ENCODE measurements at regions not wholly inside any gene's neighbourhood (a gene's known extent, or its start where the extent isn't known, plus 50 kb on each side); places are given as distances from the start of the nearest gene placed in this dataset.

DNA sequence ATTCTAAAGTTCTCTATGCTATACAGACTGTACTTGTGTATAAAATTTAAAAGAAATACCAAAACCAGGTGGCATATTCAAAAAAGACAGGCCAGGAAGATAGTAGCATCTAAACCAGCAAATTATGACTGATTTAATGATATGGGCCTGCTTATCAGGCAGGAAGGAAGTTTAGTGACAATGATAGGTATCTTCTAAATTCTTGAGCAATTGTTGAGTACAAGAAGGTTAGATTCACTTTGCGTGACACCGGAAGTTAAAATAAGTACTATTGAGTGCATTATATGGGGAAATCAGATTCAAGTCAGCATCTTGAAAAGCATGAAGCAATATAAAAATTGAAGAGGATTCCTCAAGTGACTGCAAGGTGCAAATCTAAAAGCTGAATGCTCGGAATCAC, 186.8 kb upstream of the RGS18 start:
- no peak for DNase-seq (ENCODE audit: low read depth in 2 of 2)

DNA sequence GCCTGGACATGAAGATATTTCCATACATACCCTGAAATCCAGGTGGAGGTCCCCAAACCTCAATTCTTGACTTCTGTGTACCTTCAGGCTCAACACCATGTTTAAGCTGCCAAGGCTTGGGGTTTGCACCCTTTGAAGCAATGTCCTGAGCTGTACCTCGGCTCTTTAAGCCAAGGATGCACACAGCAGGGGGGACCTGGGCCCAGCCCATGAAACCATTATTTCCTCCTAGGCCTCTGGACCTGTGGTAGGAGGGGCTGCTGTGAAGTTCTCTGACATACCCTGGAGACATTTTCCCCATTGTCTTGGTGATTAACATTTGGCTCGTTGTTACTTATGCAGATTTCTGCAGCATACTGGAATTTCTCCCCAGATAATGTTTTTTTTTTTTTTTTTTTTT, 184.3 kb upstream of the RGS18 start:
- no peak for DNase-seq (ENCODE audit: low read depth in 2 of 2)

DNA sequence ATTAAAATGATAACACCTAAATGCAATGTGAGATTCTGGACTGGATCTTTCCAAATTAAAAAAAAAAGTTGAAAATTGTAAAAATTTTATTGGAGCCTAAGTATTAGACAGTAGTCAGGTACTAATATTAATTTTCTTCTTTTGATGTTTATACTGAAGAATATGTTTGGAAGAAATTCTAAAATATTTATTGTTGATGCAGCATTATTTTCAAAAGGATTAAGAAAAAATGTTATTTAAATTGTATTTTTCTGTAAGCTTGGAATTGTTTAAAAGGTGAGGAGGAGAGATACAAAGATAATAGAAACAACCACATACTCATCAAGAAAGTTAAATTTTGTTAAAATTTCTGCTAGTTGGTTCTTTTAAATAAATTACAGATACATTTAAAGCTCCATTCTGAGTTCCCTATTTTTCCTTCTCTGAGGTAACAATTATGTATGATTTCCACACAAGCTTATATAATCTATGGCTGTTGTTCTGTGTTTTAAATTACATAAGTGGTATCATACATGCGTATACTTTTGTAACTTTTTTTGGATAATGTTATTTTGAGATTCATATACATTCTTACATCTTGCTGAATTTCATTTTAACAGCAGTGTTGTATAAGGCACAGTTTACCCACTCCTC, 180.3 kb upstream of the RGS18 start:
- DNase-seq (ENCODE audit: low read depth in 2 of 2): no peak

DNA sequence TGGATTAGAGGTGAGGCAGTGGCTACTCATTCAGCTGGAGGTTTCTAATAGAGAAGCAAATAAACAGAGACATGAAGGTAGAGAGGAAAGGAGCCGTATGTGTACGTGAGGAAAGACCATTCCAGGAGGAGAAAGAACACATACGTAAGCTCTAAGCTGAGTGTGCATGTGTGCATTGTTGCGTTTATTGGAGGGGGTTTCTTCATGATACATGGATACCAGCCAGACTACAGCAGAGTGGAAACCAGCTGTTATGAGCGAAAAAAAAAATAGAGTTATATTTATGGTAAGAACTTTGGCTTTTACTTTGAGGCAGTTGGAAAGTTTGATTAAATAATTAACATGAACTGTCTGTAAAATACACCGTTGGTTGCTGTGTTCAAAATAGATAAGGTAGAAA, 173.4 kb upstream of the RGS18 start:
- no peak for DNase-seq (ENCODE audit: low read depth in 2 of 2)

DNA sequence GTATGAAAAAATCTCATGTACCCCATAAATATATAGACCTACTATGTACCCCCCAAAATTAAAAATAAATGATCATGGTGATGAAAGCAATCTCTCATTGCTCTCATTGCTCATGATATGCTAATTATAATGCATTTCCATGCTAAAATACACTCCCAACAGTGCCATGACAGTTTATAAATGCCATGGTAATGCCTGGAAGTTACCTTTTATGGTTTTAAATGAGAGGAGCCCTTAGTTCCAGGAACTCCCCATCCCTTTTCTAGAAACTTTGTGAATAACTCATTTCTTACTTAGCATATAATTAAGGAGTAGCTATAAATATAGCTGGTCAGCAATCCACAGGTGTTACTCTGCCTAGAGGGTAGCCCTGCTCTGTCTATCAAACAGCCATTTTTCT, 166.1 kb upstream of the RGS18 start:
- no peak for DNase-seq (ENCODE audit: low read depth in 2 of 2)

DNA sequence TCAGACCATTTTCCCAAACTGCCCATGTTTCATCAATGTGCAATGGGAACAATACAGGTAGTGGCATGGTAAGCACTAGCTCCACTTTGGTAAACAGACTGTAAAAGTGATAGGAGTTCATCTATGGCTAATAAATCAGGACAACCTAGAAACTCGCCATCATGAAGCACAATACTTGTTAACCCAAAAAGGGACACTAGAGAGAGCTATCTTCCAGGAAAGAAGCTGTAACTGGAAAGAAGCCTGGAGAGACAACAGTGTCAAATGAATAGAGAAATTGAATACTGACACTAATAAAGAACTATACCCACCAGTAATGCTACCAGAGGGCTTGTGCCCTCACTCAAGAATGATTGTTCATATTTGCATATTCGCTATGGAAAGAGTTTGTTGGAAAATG, 164.7 kb upstream of the RGS18 start:
- DNase-seq (ENCODE audit: low read depth in 2 of 2): peak; percentile 29 to 30

DNA sequence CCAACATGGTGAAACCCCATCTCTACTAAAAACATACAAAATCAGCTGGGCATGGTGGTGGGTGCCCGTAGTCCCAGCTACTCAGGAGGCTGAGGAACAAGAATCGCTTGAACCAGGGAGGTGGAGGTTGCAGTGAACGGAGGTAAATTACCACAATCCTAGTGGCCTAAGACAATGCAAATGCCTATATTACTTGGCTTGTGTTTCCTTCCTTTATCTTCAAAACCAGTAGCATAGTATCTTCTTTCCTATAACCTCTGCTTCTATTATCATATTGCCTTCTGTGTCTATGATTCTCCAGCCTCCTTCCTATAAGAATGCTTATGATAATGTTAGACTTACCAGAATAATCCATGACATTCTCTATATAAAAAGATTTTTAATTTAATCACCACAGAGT, 156.2 kb upstream of the RGS18 start:
- no peak for DNase-seq (ENCODE audit: low read depth in 2 of 2)

DNA sequence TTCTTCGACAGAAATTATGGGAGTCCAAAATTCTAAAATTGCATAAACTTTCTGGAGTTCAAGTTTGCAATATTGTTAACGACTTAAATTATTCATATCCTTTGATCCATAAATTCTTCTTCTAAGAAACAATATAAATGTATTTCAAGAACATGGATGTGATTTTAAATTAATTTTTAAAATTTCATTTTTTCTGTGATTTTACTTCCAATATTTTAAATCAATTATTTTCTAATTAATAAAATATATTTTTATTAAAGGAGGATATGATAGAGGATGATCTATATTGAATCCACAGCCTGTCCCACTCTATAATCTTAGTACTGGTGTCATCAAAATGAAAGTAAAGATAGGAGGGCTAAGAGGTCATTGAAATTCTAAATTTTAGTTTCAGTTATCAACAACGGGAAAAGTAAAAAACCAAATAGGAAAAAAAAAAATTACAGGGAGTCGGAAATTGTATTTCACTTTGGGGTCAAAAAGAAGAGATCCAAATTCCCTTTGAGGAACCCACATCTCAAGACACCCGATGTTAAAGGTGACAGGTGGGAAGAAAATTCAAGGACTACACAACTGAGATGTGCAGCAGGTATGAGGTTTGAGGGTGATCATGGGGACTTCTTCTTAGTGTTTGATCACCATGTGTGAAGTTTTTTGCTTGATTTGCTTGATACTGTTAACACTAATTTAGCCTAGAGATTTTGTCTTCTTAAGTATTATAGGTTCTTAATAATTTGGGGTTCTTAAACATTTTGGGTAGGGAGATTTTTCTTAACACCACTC, 154.8 kb upstream of the RGS18 start:
- DNase-seq (ENCODE audit: low read depth in 2 of 2): no peak

DNA sequence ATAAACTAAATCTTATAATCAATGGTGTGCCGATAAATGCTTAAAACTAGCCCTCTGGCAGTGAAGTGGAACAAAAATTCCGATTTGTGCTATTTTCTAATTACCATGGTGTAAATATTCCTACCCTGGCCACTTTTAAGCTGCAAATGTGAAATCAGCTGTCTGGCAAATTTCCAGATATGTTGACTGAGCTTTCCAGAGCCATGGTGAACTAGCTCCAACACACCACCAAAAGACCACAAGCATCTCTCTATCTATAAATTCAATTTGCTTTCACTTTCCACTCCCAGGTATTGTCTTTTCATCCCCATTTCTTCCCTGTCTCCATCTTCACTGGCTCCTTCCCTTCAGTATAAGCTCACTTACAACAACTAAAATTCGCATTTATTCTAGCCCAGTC, 152.3 kb upstream of the RGS18 start:
- no peak for DNase-seq (ENCODE audit: low read depth in 2 of 2)

DNA sequence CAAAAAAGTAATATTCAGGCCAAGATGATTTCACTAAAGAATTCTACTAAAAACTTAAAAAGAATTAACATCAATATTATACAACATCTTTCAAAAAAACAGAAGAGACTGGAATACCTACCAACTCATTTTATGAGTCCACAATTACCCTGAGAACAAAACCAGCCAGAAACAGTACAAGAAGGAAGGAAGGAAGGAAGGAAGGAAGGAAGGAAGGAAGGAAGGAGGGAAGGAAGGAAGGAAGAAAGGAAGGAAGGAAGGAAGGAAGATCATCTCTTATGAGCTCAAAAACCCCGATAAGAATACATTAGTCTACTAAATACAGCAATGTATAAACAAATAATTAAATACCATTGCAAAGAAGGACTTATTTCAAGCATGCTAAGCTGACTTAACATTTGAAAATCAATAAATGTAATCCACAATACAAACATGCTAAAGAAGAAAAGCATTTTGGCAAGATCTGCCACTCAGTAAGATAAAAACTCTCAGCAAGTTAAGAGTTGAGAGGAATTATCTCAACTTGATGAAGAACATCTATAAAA, 149.9 kb upstream of the RGS18 start:
- DNase-seq (ENCODE audit: low read depth in 2 of 2): no peak

DNA sequence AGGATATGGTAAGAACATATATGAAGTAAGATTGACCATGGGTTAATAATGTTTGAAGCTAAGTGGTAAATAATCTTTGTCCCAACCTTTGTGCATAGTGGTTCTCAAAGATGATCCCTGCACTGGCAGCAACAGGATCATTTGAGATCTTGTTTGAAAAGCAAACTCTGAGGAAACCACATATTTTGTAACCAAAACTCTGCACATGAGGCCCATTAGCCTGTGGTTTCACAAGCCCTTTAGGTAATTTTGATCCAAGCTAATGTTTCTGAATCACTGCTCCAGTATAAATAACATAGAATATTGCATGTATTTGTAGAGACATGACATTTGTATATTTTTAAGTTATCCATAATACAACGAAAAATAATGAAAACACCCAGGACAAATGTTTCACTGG, 147.9 kb upstream of the RGS18 start:
- peak; percentile 19 to 21 for DNase-seq (ENCODE audit: low read depth in 2 of 2)

DNA sequence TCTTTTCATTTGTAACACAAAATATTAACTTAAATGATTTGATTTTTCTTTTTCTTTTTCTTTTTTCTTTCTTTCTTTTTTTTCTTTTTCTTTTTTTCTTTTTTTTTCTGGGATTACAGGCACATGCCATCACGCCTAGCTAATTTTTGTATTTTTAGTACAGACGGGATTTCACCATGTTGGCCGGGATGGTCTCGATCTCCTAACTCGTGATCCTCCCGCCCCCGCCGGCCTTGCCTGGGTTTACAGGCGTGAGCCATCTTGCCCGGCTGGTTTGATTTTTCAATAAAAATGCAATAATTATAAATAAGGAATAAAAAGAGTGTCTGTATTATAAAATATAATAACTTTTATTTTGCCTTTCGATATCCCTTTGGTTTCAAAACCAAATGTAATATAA, 146.7 kb upstream of the RGS18 start:
- no peak for DNase-seq (ENCODE audit: low read depth in 2 of 2)

DNA sequence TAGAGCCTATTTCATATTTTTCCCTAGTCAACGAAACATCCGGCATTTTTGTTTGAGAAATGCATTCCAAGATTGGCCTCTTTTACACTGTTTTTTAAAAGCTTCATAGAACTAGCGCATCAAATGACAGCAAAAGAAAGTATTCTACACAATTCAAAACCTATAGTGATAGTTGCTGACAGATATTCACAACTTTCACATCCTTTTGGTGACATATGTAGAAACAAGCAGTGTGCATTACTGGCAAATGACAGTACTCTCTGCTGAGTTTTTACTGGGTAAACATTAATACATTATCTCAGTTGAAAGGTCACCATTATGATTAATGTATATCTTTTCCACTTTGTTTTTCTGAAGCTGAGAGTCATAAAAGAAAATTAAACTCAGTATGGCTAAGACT, 135.4 kb upstream of the RGS18 start:
- no peak for DNase-seq (ENCODE audit: low read depth in 2 of 2)

DNA sequence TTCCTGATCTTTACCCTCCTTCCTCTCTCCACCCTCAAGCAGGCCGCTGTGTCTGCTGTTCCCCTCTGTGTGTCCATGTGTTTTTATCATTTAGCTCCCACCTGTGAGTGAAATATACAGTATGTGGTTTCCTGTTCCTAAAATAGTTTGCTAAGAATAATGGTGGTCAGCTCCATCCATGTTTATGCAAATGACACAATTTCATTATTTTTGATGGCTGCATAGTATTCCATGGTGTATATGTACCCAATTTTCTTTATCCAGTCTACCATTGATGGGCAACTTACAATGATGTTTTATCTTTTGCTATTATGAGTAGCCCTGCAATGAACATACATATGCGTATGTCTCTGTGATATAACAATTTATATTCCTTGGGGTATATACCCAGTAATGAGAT, 133.4 kb upstream of the RGS18 start:
- DNase-seq (ENCODE audit: low read depth in 2 of 2): no peak

DNA sequence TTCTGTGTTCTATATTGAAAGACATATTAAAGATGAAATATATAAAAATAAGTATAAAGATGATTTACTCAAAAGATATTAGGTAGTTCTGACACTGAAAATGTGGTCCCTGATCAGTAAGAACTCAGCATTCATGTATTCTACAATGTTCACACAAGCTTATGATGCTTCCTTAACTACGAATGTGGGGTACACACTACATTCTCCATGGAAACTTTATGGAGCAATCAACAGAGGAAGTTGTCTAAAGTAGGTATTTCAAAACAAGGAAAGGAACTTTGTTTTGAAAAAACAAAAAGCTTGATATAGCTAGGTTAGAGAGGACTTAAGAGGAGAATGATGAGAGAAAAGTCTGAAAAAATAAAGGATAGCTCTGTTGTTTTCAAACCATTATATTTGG, 119.7 kb upstream of the RGS18 start:
- no peak for DNase-seq (ENCODE audit: low read depth in 2 of 2)

DNA sequence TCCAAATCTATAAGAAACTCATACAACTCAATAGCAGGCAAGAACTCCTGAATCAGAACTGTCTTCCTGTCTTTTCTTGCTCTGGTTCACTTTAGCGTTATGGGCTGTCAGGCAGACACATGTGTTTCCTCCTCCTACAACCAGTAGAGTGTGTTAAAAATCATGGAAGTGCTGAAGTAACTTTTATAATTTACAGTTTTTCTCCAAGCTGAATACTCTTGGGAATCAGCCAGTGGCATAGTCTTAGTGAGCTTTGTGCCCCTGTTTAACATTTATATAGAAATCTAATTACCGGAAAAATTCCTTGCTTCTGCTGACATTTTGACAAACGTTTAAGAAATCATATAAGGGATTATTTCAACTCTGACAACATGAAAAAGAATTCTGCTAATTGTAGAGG, 113.1 kb upstream of the RGS18 start:
- DNase-seq (ENCODE audit: low read depth in 2 of 2): peak; percentile 61 to 66

DNA sequence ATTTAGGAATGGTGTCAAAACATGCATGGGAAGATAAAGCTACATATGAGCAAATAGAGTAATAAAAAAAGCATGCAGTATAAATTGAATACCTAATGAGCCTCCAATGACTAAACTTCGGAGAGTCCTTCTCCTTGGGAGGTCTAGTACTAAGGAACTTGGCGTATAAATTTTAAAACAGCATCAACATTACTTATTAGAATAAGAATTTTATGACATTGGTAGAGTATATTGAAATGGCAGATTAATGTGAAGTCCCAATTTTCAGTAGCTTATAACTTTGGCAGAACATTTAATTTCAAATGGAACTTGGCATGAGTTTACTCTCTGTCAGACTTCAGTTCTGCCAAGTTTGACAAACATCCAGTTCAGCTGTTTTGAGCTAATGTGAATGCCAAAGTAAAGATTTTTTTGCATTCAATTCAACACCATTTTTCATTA, 104.7 kb upstream of the RGS18 start:
- DNase-seq (ENCODE audit: low read depth in 2 of 2): peak; percentile 27 to 31

DNA sequence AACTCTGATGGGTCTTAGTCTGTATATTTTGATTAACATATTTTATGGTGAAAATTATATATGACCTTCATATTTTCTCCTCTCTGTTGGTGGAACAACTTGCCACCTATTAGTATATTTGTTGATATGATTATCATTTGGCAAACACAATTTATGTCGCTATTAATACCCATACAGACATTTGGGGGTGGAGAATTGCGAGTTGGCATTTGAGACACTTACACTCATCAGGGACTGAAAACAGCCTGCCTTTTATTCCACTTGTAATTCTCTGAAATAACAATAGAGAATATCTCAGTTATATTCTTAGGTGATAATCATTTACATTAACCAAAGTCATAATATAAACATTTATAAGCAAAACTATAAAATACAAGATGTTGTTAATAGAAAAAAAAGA, 100.5 kb upstream of the RGS18 start:
- no peak for DNase-seq (ENCODE audit: low read depth in 2 of 2)

DNA sequence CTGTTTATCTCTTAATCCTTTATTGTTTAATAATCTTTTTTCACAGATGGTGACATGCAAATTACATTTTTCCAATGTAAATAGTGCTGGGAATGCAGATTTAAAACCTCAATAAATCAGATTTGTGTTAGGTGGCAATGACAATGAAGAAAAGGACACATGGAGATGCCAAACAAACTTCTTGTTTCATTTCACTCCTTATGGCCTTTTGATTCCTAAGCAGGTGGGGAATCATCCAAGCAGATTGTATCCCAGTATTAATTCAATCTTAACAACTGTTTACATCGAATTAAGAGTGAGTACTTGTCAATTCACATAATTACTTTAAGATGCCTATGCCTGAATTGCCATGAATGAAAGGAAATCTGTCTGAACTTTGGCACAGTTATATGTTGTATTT, 98.9 kb upstream of the RGS18 start:
- DNase-seq (ENCODE audit: low read depth in 2 of 2): no peak

DNA sequence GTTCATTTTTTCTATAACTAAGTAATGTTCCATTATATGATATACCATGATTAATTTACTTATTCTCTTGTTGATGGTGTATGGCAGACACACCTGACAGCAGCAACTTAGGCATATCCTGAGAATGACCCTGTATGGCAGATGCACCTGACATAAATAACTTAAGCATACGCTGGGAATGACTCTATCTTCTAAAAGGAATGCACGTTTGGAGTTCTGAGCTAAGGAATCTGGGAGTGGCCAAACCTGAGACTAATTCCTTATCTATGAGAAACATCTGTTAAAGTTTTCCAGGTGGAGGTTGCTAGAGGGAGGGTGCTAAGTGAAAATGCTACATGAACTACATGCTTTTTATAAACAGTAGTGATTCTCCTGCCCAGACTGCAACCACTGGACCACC, 96.7 kb upstream of the RGS18 start:
- DNase-seq (ENCODE audit: low read depth in 2 of 2): no peak

DNA sequence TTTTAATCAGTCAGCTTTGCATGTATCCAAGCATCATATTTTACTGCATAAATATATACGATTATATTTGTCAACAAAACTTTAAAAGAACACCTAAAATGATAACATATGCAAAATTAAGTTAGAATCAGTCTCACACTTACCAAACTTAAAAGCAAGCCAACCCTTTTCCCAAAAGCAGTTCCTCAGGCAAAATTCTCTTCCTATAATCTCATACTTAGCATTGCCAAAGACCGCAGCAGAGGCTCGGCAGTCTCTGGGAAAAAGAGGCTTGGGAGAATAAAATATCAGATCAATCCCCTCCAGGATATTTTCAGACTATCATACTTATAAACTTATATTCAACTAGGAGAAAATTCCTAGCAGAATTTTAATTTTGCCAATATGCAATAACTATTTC, 93.2 kb upstream of the RGS18 start:
- no peak for DNase-seq (ENCODE audit: low read depth in 2 of 2)

DNA sequence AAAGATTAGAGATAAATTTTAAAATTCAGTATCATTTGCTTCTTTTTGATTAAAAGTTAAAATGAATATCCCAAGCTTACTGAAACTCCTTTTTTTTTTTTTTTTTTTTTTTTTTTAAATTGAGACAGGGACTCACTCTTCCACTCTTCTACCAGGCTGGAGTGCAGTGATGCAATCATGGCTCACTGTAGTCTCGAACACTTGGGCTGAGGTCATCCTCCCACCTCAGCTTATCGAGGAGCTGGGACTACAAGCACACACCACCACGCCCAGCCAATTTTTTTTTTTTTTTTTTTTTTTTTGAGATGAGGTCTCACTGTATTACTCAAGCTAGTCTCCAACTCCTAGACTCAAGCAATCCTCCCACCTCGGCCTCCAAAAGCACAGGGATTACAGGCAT, 92.1 kb upstream of the RGS18 start:
- no peak for DNase-seq (ENCODE audit: low read depth in 2 of 2)

DNA sequence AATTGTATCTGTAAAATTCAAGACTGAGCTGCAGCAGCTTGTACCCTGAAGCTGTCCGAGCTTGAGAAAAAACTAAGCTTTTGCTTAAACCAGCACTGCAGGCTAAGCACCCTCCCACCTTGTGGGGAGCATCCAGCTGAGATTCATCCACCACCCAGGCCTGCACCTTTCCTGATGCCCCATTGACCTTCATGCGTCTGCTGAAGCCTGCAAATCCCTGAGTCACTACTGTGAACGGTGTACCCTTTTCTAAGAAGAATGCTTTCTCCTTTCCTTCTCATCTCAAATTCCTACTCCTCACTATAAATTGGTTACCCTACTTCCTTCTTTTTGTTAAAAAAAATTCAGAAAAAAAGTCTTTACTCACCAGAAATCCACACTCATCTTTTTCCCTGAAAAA, 90.9 kb upstream of the RGS18 start:
- no peak for DNase-seq (ENCODE audit: low read depth in 2 of 2)

DNA sequence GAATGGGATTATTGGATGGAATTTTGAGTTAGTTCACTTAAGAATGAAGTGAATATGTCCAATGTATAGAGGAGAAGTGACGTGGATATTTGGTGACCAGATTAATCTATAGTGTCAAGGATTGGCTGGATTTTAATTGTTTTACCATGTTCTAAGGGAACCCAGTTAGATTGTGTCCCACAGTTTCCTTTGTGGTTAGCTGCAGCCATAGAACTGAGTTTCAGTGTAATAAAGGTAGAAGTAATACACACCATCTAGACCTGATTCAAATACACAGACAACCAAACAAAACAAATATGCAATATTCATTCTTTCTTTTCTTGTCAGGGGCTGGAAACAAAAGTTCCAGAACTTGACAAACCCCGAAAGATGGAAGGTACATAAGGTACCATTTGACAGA, 88.0 kb upstream of the RGS18 start:
- DNase-seq (ENCODE audit: low read depth in 2 of 2): no peak

Measured in fibroblast of skin of left quadriceps (primary cell).